ENCODE measurements at regions not wholly inside any gene's neighbourhood (a gene's known extent, or its start where the extent isn't known, plus 50 kb on each side); places are given as distances from the start of the nearest gene placed in this dataset.
"Not testable (repeated sequence)": the region's sequence is repeated elsewhere in the genome, so short reads cannot be mapped to it uniquely, and the experiment has no call there.

DNA sequence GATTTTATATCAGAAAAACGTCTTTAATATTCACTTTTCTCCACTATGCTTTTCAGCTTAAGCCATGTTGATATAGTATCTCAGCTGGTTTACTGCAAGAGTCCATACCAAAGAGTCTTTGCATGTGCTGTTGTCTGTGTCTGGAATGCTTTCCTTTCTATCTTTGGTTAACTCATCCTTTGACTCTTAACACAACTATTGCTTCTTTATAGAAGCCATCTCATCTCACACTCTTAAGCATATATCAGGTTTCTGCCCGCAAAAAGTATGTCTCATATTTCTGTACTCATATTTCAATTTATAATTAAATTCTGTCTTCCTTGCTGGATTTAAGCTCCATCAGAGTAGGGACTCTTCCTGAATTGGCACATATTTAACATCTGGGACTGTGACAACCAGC is 220.9 kb upstream of the KCNK2 start:
- DNase-seq (ENCODE audit: low read depth): peak; percentile 77

DNA sequence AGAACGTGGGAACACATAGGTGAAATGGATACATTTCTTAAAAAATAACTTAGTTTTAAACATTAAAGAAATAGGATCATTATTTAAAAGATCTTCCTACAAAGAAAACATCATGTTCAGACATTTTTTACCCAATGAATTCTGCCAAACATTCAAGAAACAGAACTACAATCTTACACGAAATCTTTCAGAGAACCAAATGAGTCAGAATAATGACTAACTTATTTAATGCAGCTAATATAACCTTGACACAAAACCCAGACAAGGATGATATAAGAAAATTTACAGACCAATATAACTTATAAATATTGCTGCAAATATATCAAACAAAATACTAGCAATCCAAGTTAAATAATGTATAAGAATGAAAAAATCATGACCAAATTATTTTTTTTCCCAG is 220.1 kb upstream of the KCNK2 start:
- peak; percentile 27 for DNase-seq (ENCODE audit: low read depth)

DNA sequence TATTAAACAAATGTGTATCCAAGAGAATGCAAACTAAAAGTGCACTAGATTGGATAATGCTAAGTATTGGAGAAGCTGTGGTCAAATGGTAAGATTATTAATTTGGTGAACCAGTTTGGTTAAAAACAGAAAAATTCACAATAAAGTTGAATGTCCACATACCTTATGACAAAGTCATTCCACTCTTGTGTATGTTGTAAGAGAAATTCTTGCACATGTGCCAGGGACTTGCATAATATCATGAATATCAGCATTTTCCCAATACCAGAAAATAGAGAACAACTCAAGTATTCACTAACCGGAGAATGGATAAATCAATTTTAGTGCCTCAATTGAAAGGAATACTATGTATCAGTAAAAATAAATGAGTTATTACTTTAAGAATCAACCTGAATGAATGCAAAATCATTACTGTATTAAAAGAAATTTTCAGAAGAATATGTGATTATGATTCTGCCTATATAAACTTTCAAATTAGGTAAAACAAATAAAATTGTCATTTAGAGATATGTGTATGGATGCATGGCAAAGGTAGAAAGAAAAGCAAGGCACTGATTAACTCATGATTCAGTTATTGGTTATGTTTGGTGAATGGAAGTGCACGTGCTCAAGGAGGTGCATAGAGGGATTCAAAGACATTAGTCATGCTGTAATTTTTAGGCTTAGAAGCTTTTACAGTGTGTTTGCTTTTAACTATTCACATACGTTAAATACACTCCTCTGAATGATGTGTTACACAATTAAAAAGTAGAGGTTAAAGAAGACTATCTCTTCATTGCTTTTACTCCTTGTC is 217.4 kb upstream of the KCNK2 start:
- peak; percentile 77 for DNase-seq (ENCODE audit: low read depth)

DNA sequence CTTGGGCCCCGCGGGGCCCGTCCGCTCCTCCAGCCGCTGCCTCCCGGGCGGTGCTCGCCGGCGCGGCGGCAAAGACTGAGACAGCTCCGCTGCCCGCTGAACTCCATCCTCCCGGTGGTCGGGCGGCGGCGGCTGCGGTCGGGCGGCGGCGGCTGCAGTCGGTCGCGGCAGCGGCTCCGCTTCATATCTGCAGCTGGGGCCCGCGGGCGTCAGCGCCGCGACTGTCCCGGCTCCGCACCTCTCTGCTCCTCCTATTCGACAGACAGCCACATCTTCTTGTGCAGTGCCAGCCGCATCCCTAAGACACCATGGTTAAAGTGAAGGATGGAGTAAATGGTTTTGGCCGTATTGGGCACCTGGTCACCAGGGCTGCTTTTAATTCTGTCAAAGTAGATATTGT is 212.1 kb upstream of the KCNK2 start:
- not testable (repeated sequence) for DNase-seq (ENCODE audit: low read depth)

DNA sequence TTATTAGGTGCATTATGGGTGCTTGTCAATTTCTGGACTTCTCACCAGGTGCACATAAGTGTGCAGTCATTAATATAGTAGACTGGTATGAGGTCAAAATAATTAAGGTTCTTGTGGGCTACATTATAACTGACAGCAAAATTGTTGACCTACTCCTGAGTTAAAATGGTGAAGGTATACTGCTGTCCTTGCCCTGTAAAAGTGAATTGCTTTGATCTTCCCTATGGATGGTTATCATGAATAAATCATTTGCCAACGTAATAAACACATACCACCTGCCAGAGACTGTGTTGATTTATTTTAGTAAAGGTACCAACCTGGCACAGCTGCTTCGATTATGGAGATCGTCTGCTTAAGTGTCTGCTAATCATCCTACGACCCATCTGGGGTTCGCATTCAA is 201.6 kb upstream of the KCNK2 start:
- no peak for DNase-seq (ENCODE audit: low read depth)

DNA sequence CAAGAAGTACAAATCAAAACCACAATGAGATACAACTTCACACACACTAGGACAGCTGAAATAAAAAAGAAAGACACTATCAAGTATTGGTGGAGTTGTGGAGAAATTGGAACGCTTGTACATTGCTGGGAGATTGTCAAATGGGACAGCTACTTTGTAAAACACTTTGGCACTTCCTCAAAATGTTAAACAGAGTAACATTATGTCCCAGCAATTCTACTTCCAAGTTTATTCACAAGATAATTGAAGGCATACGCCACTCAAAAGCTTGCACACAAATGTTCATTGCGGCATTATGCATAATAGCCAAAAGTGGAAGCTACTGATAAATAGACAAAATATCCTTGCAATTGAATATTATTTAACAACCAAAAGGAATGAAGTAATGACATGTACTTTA is 199.9 kb upstream of the KCNK2 start:
- DNase-seq (ENCODE audit: low read depth): peak; percentile 24

DNA sequence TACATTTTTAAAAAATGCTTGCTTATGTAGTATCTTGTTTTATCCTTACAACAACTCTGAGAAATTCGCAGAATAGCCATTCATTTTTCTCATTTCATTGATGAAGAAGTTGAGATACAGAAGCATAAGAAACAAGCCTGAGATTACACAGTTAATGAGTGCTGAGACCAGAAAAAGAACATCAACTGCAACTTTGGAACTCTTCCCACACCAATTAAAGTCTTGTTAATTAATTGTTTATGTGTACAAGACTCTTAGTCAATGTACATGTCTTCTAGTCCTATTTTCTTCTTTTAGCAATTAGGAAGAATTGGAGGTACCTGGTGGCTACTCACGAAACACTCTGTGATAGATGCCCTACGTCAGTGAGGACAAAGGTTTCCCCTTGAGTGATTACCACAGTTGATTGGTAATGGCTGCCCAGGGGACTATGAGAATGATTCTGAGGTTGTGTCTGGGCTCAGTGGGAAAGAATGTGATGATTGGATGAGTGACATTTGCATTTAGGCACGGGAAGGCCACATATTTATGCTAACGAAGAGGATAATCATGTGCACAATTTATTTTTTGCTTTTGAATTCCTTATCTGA is 187.4 kb upstream of the KCNK2 start:
- no peak for DNase-seq (ENCODE audit: low read depth)

DNA sequence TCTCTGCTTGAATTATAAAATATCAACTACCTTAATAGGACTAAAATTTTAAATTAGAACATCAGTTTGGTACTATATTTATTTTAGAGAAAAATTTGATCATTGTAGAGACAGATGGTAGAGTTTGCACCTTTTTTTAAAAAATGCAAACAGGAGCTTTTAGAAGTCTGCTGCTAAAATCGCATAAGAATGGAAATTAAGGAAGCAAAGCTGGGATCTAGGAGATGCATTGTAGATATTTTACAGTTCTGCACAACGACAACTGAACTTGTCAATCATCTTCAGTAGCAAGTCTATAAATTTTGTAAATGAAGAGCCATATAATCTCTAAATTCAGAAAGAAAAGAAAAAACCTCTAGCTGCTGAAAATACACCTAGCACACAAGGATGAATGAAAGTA is 185.6 kb upstream of the KCNK2 start:
- no peak for DNase-seq (ENCODE audit: low read depth)

DNA sequence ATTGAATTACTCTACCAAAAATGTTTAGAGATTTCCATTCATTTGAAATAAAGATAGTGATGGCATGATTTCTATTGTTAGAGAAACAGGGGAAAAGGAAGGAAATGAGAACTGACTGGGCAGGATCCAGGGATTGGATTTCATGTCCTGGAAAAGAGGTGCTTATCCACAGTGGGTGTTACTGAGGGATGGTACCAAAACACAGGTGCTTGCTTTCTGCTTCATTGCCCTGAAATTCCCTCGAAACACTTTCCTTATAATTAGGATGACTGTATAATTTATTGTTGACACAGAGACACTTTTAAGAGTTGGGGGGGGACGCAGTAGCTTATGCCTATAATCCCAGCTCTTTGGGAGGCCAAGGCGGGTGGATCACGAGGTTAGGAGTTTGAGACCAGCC is 185.0 kb upstream of the KCNK2 start:
- no peak for DNase-seq (ENCODE audit: low read depth)

DNA sequence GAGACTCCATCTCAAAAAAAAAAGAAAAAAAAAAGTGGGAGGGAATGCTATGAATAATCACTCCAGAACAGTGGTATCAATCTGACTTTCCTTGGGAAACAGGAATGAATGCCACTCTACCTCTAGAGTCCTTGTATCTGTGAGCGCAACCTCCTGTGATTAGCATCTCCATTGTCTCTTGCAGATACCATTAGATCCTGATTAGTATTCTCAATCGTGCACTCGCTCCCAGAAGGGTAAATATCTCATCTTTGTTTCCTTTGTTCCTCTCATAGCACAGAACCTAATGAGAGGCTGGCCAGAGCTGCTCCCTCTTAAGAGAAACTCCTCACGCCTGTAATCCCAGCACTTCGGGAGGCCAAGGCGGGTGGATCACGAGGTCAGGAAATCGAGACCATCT is 184.4 kb upstream of the KCNK2 start:
- DNase-seq (ENCODE audit: low read depth): no peak

DNA sequence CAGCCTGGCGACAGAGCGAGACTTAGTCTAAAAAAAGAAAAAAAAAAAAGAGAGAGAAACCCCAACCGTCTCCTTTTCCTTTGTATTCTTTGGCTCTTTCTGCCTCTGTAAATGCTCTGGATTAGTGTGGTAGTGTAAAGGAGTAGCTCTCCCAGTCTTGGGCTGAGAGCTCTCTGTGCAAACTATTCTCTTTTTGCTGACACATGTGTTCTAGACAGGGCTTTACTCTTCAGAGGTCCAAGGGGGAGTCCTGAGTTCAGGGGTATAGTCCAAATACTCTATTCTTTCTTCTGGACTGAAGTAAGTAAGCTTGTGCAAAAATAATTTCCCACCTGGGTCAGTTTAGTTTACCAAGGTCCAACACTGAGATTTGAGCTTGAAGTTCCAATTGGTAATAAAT is 183.8 kb upstream of the KCNK2 start:
- no peak for DNase-seq (ENCODE audit: low read depth)

DNA sequence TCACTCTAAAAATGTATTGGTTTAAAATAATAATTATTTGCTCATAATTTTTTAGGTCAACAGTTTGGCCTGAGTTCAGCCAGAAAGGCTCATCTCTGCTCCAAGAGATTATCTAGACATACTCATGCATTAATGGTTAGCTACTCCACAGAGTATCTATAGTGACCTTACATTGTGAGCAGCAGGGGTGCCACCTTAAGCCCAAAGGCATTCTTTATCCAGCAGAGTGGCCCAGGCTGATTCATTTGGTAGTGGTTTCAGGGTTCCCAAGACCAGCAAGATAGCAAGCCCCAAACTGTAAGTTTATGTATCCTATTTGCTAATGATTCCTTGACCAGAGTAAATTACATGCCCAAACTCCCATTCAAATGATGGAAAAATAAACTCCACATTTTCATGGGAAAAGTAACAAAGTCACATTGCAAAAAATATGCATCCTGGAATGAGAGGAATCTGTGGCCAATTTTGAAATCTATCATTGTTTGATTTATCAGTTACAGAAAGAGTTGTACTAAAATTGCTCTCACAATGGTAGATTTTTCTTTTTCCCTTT is 182.6 kb upstream of the KCNK2 start:
- DNase-seq (ENCODE audit: low read depth): no peak

DNA sequence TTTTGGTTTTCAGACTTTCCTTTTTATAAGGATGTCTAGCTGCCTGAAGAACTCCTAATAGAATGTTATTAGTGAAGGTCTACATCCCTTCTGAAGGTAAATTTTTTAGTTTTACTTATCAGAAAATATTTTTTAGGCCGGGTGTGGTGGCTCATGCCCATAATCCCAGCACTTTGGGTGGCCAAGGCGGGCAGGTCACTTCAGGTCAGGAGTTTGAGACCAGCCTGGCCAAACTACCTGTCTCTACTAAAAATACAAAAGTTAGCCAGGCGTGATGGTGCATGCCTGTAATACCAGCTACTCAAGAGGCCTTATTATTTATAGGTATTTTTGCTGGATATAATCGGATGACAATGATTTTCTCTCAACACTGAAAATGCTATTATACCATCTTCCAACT is 181.9 kb upstream of the KCNK2 start:
- no peak for DNase-seq (ENCODE audit: low read depth)

DNA sequence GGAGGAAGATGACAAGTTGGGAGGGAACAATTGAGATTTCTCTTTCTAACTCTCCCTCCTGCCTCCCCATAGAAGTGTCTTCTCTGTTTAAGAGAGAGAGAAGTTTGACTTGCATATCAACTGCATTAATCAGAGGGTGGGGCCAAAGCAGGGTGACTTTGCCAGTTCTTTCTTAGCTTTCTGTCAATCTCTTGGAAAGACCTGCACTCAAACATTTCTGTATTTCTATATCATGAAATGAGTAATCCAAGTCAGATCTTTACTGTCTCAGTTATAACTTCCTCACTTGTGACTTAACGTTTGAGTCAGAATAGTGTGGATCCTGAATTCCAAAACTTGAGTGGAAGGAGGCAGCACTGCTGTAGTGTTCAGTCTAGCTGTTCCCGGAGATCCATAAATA is 180.8 kb upstream of the KCNK2 start:
- DNase-seq (ENCODE audit: low read depth): no peak

DNA sequence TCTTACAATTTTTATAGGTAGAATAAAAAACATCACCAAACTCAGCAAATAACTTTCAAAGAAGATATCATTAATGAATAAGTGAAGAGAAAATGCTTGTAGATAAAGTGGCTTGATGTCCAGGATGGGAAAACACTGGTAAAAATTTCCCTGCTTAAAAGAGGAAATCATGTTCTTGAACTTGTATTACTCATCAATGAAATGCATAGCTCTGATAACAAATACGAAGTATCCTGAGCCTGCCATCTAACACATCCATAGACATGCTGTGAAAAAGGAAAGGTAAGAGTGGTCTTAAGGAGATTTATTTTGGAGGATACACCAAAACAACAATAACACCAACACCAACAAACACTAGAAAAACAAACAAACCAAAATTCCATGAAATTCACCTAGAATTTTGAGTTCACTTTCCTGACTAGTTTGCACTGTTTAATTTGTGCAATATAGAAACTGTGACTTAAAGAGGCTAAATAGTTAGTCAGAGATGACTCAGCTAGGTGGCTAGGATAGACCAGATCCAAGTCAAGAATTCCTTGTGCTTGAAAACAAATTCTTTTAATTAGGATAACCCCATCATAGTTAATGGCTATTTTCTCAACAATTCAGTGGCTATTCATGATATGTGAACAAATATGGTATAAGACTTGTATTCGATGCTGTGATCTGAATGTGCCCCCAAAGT is 179.8 kb upstream of the KCNK2 start:
- no peak for DNase-seq (ENCODE audit: low read depth)

DNA sequence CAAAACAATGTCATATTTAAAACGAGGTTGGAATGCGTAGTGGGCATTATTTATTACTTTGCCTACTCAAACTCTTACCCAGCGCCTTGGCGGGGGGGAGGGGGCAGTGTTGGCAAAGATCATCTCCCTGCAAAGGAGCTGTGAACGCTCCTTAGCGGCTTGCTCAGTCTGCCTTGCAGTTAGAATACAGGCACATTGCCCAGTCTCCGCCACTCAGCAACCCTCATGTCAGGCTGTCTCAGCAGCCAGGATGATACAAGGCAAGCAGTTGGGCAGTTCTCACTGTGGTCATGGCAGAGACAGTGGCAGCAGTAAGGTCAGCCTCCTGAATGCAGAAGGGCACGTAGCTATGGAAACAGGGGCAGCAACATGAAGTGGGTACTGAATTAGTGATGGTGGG is 170.4 kb upstream of the KCNK2 start:
- no peak for DNase-seq (ENCODE audit: low read depth)

DNA sequence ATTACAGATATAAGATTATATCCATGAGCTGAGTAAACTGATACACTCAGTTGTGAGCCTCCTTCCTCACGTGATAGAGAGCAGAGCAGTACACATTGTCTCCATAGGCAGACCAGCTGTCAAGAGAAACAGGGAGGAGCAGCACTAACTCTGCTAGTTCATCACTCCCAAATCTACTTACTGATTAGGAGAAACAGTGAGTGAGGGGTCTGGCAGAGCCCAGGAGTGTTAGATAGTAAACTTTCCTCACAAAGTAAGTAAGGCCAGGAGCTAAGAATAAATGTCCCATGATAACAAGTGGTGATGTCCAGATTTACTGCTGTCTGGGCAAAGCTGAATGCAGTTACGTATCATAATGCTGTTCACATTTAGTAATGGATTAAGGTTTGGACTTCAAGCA is 168.6 kb upstream of the KCNK2 start:
- DNase-seq (ENCODE audit: low read depth): no peak

DNA sequence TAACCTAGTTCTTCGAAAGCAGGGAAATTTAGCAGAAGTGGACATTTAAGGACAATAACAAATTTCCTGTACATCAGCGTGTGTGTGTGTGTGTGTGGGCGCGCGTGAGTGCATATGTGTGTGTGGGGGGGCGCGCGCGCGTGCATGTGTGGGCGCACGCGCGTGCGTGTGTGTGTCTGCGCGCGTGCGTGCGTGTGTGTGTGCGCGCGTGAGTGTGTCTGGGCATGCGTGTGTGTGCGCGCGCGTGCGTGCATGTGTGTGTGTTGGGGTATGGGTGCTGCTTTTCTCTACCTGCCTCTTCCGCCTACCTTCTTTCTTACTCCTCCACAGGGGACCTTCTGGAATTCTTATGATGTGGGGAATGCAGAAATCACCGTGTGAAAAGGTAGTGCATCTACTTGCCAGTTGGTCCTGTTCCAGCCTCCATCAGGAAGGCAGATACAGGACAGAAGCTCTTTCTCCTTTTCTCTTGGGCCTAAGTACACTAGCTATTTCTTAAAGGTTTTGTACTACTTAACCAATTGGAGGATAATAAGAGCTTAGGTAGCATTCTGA is 165.4 kb upstream of the KCNK2 start:
- DNase-seq (ENCODE audit: low read depth): no peak

DNA sequence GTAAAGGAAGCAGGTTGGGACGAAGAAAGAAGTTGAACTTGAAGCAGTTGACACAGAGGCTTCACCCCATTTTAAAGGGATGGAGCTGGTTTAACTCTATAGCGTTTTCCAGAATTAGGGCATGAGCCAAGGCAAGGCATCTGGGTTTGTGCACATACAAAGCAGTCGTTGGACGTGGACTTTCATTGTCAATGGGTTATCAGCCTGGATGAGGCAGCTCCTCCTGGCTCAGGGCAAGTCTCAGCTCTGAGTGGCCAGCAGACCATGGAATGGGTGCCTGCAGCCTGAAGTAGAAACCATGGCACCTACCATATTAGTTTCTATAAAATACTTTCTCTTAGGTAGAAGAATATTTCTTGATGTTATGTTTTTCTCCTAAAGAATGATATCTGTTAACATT is 163.8 kb upstream of the KCNK2 start:
- DNase-seq (ENCODE audit: low read depth): no peak

DNA sequence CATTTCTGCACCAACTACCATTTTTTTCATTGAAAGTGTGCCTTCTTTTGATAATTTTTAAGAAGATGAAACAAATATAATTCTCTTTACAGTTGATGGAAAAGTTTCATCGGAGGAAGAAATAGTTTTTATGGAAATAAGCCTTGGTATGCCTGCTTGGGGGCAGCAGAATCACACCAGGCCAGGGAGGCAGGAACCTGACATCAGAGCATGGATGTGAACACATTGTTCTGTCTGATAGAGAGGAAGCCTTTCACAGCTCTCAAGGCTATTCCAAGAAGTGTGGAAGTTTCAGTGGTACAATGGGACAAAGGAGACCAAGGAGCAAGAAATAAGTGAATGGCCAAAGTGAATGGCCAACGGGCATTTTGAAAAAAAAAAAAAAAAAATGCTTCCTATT is 162.2 kb upstream of the KCNK2 start:
- DNase-seq (ENCODE audit: low read depth): no peak

DNA sequence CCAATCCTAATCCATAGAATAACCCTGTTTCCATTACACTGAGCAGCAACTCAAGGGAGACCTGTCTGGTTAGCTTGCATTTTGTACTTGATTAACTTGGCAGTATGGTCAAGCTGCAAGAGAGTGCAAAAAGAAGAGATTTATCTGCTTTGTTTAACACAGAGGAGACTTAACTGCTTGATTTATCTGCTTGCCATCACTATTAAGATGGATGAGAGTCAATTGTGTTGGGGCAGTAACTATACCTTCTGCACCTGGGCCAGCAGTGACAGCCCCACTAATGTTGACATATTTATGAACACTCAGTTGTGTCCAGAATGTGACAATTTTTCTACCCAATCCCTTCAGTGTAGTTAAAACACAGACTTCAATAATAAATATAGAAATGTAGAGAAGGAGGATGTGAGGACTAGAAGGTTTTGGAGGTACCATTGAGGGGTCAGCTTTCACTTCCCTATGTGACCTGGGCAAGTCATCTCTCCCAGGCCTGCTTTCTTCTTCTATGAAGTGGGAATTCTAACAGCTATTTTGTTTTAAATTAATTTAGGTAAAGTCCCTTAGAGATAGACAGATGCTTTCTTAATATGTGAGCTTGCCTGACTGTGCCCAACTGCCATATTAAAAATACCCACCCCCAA is 159.1 kb upstream of the KCNK2 start:
- DNase-seq (ENCODE audit: low read depth): no peak

DNA sequence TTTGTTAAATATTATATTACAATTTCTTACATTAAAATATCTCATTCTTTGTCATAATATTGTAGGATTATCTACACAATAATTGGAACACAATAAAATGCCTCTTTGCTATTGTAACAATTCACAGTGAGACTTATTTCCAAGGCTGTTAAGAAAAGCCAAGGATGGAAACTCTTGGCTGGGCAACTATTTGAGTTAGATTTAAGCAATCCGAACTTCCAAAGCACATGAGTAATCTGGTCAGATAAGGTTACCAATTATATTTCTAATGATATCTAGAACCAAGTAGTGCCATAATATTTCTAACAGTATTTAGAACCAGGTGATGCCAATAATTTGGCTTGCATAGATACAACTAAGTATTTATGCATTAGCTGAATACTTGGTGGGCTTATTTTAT is 154.7 kb upstream of the KCNK2 start:
- DNase-seq (ENCODE audit: low read depth): peak; percentile 13
